ENCODE measurements at regions not wholly inside any gene's neighbourhood (a gene's known extent, or its start where the extent isn't known, plus 50 kb on each side); places are given as distances from the start of the nearest gene placed in this dataset.

GRCh38 chr5:112684121-112684520, 53.6 kb upstream of the APC start:
- TF ChIP-seq CTCF (IDR thresholded peaks at IDR 0.05) (no peak), POLR2A (IDR thresholded peaks at IDR 0.05) (no peak)
